SU-DHL-6 (cell line): ENCODE measurements at regions not wholly inside any gene's neighbourhood (a gene's known extent, or its start where the extent isn't known, plus 50 kb on each side); places are given as distances from the start of the nearest gene placed in this dataset.

ENCODE experiments used
- CTCF ChIP-seq: fragments of 200-600 bp; sonication (generic); IDR thresholded peaks from one replicate; pipeline ENCODE4 v1.5.1; 2017; ENCODE audit warnings: antibody characterized with exemption, mild to moderate bottlenecking, low read length, moderate library complexity; ENCODE audit not compliant: insufficient read depth, poor library complexity, severe bottlenecking
- EZH2phosphoT487 ChIP-seq: fragments of 200-600 bp; sonication (generic), shearing (Covaris generic); conservative IDR thresholded peaks from 2 replicates; pipeline ENCODE4 v1.6.1; 2018; ENCODE audit warnings: mild to moderate bottlenecking, antibody characterized with exemption, low read length, moderate library complexity, mixed read lengths

GRCh38 chr1:47562799-47563198 lies 125.0 kb downstream of the FOXD2 start:
- TF ChIP-seq EZH2phosphoT487 (no peak), CTCF (no peak)
